ENCODE measurements at regions not wholly inside any gene's neighbourhood (a gene's known extent, or its start where the extent isn't known, plus 50 kb on each side); places are given as distances from the start of the nearest gene placed in this dataset.

- H3K27me3 ChIP-seq (ENCODE audit: control insufficient read depth, extremely low read depth, insufficient read depth, low read length): no peaks in the 10 kb centered on the region
- no peak overlapping the region for H2AFZ ChIP-seq (ENCODE audit: control insufficient read depth, low read length)
- H3K9me3 ChIP-seq (ENCODE audit: control insufficient read depth, low read depth, low read length): no peaks in the 10 kb centered on the region
- no peaks in the 10 kb centered on the region for H3K36me3 ChIP-seq (ENCODE audit: control insufficient read depth in 2 of 2, extremely low read depth in 1 of 2, insufficient read depth in 2 of 2, low read length in 2 of 2)
- no peak overlapping the region for H3K4me3 ChIP-seq (ENCODE audit: control insufficient read depth in 2 of 3, extremely low read depth in 1 of 3, insufficient read depth in 2 of 3, low read depth in 1 of 3, low read length in 3 of 3)
- no peaks in the 10 kb centered on the region for H3K79me2 ChIP-seq (ENCODE audit: control insufficient read depth, insufficient read depth, low read length)
- H4K20me1 ChIP-seq (ENCODE audit: control insufficient read depth, extremely low read depth, insufficient read depth, low read length): no peaks in the 10 kb centered on the region
- DNase-seq (ENCODE audit: low read depth, low spot score) (no peak), FAIRE-seq (no peak)
- H3K9me1 ChIP-seq (ENCODE audit: control insufficient read depth, extremely low read depth, insufficient read depth, low read length): no peaks in the 10 kb centered on the region
- no peak overlapping the region for H3K27ac ChIP-seq (ENCODE audit: control insufficient read depth, insufficient read depth, low read length)
- H3K4me1 ChIP-seq (ENCODE audit: control insufficient read depth, extremely low read depth, insufficient read depth, low read length): no peaks in the 10 kb centered on the region
- TF ChIP-seq CTCF (optimal IDR thresholded peaks at IDR 0.05 in 1 of 3, IDR thresholded peaks at IDR 0.05 in 1 of 3, conservative IDR thresholded peaks at IDR 0.05 in 1 of 3; ENCODE audit: extremely low read depth in 1 of 3, insufficient read depth in 2 of 3, low read length in 3 of 3) (no peak), EZH2 (IDR thresholded peaks at IDR 0.05; ENCODE audit: low read length) (no peak)
- no peak overlapping the region for H3K9ac ChIP-seq (ENCODE audit: control insufficient read depth, extremely low read depth, insufficient read depth, low read length)
- no peak overlapping the region for H3K4me2 ChIP-seq (ENCODE audit: control insufficient read depth, extremely low read depth, insufficient read depth, low read depth, low read length)
- dilution Hi-C loops (cut with MboI; ENCODE audit: extremely low pct_ligation_motif_present, low sequenced_read_pairs): no loop called here
These were observed 58.8 kb upstream of the GPR26 start for GRCh38 chr10:123607386-123607785.

DNA sequence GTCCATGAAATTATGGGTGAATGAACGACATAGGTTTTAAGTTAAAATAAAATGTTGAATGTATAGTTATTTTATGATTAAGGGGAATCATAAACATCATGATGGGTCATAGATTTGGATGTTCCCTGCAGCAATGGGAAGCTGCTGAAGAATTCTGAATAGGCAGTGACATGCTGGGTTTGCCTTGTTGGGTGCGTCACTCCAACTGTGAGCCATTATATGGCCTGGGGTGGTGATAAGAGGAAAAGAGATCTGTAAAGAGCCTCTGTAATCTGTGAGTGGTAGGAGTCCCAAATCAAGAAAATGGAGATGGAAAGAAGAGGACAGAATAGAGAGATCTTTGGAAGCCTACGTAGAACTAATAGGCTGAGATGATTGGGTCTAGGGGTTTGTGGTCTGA, 58.1 kb upstream of the GPR26 start:
- dilution Hi-C loops (cut with MboI; ENCODE audit: extremely low pct_ligation_motif_present, low sequenced_read_pairs): no loop called here
- Histone ChIP-seq H3K9me3 (ENCODE audit: control insufficient read depth, low read depth, low read length) (no peaks in the 10 kb centered on the region), H3K9ac (ENCODE audit: control insufficient read depth, extremely low read depth, insufficient read depth, low read length) (no peak overlapping the region), H3K4me2 (ENCODE audit: control insufficient read depth, extremely low read depth, insufficient read depth, low read depth, low read length) (no peak overlapping the region), H3K4me1 (ENCODE audit: control insufficient read depth, extremely low read depth, insufficient read depth, low read length) (no peaks in the 10 kb centered on the region), H3K27me3 (ENCODE audit: control insufficient read depth, extremely low read depth, insufficient read depth, low read length) (no peaks in the 10 kb centered on the region), H3K79me2 (ENCODE audit: control insufficient read depth, insufficient read depth, low read length) (no peaks in the 10 kb centered on the region), H3K4me3 (ENCODE audit: control insufficient read depth in 2 of 3, extremely low read depth in 1 of 3, insufficient read depth in 2 of 3, low read depth in 1 of 3, low read length in 3 of 3) (no peak overlapping the region), H2AFZ (ENCODE audit: control insufficient read depth, low read length) (no peak overlapping the region), H3K9me1 (ENCODE audit: control insufficient read depth, extremely low read depth, insufficient read depth, low read length) (no peaks in the 10 kb centered on the region), H4K20me1 (ENCODE audit: control insufficient read depth, extremely low read depth, insufficient read depth, low read length) (no peaks in the 10 kb centered on the region), H3K36me3 (ENCODE audit: control insufficient read depth in 2 of 2, extremely low read depth in 1 of 2, insufficient read depth in 2 of 2, low read length in 2 of 2) (no peaks in the 10 kb centered on the region), H3K27ac (ENCODE audit: control insufficient read depth, insufficient read depth, low read length) (no peak overlapping the region)
- DNase-seq (ENCODE audit: low read depth, low spot score): no peak
- FAIRE-seq: no peak
- no peak for TF ChIP-seq CTCF (optimal IDR thresholded peaks at IDR 0.05 in 1 of 3, IDR thresholded peaks at IDR 0.05 in 1 of 3, conservative IDR thresholded peaks at IDR 0.05 in 1 of 3; ENCODE audit: extremely low read depth in 1 of 3, insufficient read depth in 2 of 3, low read length in 3 of 3)
- no peak for TF ChIP-seq EZH2 (IDR thresholded peaks at IDR 0.05; ENCODE audit: low read length)
